ENCODE measurements at regions not wholly inside any gene's neighbourhood (a gene's known extent, or its start where the extent isn't known, plus 50 kb on each side); places are given as distances from the start of the nearest gene placed in this dataset.

DNA sequence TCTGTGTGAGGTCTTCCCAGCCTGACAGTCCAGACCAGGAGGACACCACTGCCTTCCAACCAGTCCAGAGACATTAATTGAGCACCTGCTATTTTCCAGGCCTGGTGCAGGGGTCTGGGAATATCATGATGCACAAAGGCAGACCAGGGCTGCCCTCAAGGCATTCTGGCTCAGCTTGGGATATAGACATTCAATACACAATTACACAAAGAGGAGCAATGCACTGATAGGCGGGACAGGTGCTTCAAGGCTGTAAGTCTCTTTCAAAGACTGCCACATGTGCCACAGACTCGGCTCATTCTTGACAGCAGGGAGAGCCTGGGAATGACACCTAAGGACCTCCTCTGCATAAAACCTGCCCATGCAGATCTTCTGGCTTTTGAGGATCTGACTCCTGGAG lies 158.6 kb downstream of the C5orf15 start:
- FAIRE-seq: no peak
- DNase-seq (ENCODE audit: extremely low spot score, insufficient read length, low read depth): no peak

DNA sequence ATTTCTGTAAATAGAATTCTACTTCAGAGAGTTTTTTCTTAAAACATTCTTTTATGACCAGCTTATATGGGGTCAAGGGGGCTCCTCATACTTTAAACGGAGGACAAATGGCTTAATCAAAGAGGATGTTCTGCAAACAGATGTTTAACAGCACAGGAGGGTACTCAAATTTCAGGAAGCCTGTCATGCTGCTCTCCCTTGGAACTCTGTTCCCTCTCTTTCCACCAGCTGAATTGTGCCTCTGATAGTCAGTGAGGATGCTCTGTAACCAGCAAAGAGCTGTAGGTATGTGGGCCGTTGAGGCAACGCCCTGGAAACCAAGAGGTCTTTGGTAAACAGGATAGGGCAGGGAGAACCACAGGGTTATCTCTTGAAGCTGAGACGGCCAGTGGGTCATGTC lies 161.1 kb downstream of the C5orf15 start:
- DNase-seq (ENCODE audit: extremely low spot score, insufficient read length, low read depth): no peak

DNA sequence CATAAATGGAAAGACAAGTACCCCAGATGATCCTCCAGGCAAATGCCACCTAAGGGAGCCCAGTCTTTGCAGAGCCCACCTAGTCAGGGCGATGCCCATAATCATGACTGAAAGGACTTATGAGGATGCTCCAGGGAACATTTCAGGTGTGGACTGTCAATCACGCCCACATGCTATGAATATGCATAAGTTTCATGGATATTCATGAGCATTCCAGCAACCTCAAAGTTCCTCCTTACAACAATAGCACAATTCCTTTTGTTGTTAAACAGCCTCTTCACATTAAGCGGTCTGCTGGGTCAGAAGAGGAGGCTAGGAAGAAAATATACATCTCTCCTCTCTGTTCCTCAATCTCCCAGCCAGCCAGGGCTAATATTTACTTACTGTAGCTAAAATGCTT lies 161.6 kb downstream of the C5orf15 start:
- no peak for FAIRE-seq
- no peak for DNase-seq (ENCODE audit: extremely low spot score, insufficient read length, low read depth)

More for the DNA sequence above, 161.1 kb downstream of the C5orf15 start:
- FAIRE-seq: no peak

DNA sequence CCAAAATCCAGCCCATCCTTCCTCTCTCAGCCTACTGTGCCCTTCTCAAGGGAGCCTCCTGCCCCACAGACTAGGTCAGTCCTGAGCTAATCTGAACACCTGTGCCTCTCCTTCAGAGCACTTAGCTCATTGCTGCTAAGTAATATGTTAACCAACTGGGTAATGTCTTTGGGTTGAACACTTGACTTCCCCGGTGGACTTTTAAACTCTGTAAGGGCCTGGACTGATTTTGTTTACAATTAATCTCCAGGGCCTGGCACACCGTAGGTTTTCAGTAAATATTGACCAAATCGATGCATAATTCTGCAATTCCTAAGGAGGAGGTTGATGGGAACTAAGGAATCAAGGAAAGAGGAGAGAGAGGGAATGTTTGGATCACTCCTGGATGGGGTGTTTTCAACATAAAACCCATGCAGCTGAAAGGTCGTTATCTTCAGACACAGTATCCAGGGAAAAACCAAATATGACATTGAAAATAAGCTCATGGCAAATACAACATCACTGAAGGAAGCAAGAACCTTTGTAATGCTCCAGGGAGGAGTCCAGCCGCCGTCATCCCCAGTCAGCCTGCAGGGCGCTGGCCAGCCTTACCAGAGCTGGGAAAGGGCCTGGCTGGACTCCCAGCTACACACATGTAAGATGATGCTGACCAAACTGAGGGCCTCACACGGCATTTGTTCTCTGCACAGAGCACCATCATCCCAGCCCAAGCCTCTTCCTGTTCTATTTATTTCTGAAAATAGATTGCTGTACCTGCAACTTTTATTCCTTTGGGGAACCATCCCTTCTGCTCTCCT lies 166.3 kb downstream of the C5orf15 start:
- DNase-seq (ENCODE audit: extremely low spot score, insufficient read length, low read depth): no peak
- no peak for FAIRE-seq

DNA sequence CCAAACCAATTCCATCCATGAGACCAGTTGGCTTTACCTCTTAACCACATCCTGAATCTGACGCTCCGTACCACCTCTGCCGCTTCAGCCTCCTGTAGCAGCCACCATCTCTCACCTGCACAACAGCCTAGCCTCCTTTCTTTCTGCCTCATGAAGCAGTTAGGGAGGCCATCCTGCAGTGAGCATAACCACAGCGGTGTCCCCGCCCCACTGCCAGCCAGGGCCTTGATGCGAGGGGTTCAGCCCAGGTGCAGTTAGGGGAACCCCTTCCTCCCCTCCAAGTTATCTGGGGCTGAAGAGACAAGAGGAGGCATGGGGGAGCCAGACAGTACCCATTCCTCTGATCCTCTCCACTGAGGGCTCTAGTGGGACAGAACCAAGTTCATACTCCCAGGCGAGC lies 167.0 kb downstream of the C5orf15 start:
- FAIRE-seq: no peak

DNA sequence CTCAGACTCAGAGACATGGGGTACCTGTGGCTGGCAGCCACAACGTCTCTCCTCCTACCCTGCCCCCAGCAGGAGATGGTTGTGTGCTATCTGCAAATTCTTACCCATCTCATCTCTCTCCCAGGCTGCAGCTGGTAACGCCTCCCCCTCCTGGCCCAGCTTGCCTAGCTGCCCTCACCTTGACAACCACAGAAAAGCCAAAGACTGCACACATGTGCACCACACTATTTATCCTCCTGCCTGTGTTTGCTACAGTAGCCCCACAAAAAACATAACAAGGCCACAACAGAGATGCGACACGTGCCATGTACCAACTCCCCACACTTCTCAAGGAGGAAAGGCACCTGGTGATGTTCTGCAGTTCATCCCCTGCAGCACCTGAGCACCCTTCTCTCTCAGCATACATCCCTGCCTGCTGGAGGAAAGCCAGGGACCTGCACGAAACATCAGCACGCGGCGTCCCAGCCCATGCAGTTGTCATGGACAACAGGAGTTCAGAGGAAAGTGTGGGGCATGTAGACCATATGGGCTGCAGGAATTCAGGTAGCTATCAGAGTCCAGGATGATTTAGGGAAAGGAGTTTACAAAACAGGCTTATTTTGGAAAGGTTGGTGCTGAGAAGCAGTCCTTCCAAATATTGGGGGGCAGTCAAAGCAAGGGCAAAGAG lies 168.7 kb downstream of the C5orf15 start:
- no peak for DNase-seq (ENCODE audit: extremely low spot score, insufficient read length, low read depth)
- no peak for FAIRE-seq

More for the DNA sequence above, 167.0 kb downstream of the C5orf15 start:
- DNase-seq (ENCODE audit: extremely low spot score, insufficient read length, low read depth): no peak

DNA sequence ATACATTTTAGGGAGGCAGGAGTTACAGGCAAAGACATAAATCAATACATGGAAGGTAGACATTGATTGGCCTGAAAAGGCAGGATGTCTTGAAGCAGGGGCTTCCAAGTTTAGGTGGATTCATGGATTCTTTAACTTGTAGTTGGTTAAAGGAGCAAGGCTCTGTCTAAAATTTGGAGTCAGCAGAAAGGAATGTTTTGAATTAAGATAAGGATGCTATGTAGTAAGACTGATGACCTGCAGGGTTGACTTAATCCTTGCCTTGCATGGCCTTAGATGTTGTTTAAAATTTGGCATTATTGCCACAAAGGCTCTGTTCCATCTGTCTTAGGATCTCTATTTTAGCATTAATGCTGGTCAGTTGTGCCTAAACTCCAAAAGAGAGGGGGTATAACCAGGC lies 171.3 kb downstream of the C5orf15 start:
- DNase-seq (ENCODE audit: extremely low spot score, insufficient read length, low read depth) (no peak), FAIRE-seq (no peak)

DNA sequence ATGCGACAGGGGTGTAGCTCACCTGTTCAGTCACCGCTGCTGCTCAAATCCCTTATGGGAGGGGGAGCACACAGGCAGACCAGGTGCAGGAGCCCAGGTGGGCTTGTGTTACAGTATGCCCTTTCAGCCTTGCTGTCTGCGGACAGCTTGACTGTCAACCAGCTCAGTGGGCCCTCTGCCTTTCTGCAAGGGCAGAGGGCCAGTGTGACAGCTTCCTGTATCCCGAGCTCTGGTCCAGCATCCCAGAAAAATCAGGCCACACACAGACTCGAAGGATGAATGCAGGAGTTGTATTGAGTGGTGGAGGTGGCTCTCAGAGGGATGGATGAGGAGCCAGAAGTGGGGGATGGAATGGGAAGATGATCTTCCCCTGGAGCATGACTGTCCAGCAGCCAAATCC lies 172.2 kb downstream of the C5orf15 start:
- DNase-seq (ENCODE audit: extremely low spot score, insufficient read length, low read depth) (no peak), FAIRE-seq (no peak)

DNA sequence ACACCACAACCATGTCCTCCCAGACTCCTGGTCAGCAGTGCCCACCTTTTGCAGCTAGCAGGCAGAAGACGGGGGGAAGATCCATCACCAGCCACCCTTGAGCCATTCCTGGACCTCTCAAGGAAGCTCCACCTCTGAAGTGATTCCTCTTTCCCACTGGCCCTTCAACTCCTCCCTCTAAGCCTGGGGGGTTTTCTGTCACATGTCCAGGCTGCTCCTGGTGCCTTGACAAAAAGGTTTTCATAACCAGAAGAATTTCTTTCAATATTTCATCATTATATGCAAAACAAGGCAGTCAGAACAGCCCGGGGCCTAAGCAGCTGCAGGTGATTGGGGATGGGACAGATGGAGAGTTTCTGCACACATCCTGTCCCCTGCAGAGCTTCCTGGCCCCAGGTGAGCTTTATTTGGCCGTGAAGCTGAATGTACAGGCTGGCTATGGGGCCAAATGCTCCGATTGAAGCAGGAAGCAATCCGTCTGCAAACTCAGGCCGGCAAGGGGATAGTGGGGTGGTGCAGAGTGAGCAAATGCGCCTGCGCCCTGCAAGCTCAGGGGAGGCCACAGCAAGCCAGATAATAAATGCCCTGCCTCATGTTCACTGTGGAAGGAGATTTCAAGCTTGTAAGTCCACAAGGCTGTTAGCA lies 173.5 kb downstream of the C5orf15 start:
- FAIRE-seq (no peak), DNase-seq (ENCODE audit: extremely low spot score, insufficient read length, low read depth) (no peak)

DNA sequence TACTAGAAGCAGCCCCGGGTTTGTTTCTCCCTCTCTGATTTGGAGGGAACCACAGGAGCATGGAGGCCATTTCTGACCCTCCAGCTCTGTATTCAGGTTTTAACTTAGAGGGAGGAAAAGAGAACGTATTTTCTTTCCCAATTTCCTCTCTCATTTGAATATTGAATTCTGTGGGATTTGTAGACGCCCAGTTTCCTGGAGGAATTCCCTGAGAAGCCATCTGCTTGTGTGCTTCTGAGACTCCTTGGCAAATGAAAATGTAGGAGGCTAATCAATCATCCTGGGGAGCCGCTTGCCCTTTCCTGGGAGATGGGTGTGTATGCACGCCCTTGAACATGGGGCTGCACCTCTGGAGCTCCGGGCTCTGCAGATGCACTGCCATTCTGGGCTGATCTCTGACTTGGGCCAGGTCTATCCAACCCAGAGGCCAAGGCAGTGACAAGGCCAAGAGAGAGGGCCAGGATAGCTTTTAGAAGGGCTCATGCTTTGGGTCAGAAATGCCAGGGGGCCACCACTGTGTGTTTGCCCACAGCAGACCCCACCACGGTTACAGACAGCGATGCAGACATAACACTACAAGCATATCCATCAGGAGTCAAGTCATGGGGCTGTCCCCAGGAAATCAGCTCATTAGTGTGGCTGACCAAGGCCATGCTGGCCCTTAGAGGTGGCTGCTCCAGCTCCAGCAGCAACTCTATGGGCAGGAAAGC lies 174.5 kb downstream of the C5orf15 start:
- FAIRE-seq: no peak
- DNase-seq (ENCODE audit: extremely low spot score, insufficient read length, low read depth): no peak

DNA sequence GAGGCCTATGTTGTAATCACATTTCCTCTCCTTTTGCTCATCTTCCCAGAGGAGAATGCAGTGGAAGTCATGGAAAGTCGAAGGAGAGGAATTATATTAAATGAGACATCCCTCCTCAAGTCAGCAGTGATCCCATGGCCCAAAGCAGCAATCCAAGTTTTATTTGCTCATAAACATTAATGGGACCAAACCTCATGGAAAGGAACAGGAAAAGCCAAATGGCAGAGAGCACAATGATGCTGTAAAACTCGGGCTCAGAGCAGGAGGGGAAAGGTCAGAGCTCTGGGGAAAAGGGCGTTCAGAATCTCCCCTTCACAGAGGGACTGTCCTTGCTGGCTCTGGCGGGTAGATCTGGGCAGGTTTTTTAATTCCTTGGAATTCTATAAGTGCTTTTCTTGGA lies 175.8 kb downstream of the C5orf15 start:
- no peak for FAIRE-seq
- no peak for DNase-seq (ENCODE audit: extremely low spot score, insufficient read length, low read depth)

DNA sequence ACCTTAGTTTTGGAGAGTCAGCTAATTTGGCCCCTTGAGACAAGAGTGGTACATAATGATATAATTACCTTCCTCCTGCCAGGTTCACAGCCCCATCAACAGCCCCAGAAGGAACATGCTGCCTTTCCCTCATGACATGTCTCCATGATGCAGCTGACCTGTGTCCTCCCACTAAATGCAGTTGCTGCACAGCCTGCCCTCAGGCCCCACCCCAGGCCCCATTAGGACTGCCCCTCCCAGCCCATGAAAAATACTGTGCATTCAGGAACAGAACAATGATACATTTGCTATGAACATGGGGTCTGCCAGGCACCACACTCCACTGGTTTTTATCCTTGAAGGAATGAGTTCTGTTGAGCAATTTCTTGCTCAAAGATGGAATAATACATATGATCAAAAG lies 176.4 kb downstream of the C5orf15 start:
- DNase-seq (ENCODE audit: extremely low spot score, insufficient read length, low read depth): no peak
- no peak for FAIRE-seq

DNA sequence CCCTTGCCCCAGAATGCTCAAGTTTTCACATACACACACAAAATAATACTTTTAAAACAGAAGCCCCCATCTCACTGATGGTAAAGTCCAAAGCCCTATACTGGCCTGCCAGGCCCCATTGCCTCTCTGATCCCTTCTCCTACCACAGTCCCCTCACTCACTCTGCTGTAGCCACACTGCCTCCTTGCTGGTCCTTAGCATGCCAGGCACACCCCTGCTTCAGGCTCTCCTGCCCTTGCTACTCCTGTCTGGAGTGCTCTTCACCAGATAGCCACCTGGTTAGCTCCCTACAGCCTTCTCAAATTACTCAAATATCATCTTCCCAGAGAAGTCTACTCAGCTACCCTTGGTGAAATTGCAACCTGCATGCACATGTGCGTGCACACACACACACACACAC lies 177.5 kb downstream of the C5orf15 start:
- DNase-seq (ENCODE audit: extremely low spot score, insufficient read length, low read depth): no peak
- no peak for FAIRE-seq

DNA sequence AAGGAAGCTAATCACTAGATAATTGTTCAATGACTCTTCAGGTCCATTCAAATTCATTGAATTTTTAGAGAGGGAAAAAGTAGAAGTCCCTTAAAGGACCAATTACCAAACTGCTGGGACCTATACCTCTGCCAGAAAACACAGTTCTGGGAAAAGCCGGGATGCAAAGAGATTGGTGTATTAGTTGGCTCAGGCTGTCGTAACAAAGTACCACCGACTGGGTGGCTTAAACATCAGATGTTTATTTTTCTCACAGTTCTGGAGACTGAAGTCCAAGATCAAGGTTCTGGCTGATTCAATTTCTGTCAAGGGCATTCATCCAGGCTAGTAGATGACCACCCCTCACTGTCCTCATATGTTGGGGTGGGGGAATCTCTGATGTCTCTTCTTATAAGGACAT lies 177.1 kb upstream of the FSTL4 start:
- no peak for FAIRE-seq
- DNase-seq (ENCODE audit: extremely low spot score, insufficient read length, low read depth): no peak

DNA sequence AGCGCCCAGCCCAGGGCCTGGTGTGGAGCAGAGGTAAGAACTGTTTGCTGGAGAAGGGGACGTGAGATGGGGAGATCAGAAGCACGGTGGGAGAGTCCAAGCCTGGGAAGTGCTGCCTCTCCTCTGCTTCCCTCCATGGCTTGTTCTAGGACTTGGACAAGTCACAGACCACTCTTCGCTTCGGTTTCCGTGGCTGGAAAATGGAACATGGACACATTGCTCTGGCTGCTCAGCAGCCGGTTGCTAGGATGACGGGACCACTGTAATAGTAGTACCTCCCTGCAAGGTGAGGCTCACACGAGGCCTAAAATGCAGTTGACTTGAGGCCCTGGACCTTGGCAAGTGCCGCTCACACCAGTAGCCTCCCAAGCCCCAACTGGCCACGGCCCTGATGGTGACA lies 175.8 kb upstream of the FSTL4 start:
- FAIRE-seq (no peak), DNase-seq (ENCODE audit: extremely low spot score, insufficient read length, low read depth) (no peak)

DNA sequence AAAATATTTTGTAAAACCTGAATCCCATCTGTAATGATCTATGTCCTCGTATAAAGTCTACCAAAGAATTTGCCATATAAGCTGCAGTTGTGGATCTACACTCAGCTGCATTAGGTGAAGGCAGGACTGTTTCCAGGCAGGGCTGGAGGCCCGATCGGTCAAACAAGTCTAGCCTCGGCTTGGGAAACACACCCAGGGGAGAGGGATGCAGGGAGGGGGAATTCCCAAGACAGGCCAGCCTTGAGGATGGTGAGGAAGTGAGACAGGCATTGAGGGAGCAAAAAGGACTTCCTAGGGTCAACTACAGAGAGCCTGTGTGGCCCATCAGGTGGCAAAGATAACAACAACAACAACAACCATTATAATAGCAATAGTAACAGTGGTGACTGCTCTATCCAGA lies 174.1 kb upstream of the FSTL4 start:
- DNase-seq (ENCODE audit: extremely low spot score, insufficient read length, low read depth) (no peak), FAIRE-seq (no peak)

DNA sequence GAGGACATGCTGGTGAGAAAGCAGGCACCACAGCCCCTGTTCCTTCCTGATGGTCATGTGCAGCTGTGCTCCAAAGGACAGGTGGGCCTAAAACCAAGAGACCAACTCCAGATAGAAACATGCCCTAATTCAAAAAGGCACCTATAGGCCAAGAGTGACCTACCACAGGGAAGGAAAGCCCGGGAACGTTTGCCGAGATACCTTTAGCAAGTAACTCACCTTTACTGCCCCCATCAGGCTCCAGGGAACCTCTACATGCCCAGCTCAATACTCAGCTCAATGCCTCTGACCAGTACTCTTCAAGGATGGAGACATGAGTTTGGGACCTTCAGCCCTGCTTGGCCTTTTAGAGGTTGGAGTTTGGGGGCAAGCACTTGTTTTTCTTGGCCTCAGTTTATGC lies 172.8 kb upstream of the FSTL4 start:
- DNase-seq (ENCODE audit: extremely low spot score, insufficient read length, low read depth): no peak
- no peak for FAIRE-seq

DNA sequence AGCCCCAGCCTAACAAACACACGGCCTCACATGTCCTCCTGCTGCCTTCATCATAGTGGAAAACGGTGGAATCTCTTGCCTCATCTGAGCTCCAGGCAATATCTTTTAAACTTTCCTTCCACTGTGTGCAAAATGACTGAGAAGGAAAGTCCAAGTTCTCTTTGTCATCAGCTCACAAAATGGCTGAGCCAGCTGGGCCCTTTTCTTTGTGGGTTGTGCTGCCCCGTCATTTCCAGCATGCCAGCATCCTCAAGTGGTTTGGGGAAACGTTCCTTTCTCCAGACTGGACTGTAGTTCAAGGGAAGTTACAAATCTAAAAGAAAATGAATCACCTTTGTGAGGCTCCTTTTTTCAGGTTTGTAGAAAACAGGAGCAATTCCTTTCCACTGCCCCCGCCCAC lies 171.1 kb upstream of the FSTL4 start:
- FAIRE-seq: no peak

DNA sequence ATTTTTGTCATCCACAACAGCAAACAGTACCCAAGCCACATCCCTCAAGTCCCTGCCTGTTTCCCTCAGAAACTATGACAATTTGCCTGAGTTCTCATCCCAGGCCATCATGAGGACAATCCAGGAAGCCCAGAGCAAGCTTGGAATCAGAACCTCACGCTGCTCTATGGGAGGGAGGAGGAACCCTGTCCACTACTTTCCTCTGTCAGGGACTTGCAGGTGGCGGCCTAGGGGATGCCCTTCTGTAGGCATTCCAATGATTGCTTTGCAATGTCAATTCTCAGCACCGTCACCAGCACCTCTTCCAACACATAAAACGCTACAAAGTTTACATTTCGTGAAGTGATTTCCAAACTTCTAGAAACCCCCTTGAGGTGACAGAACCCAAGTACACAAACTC lies 170.4 kb upstream of the FSTL4 start:
- DNase-seq (ENCODE audit: extremely low spot score, insufficient read length, low read depth) (no peak), FAIRE-seq (no peak)

More for the DNA sequence above, 171.1 kb upstream of the FSTL4 start:
- DNase-seq (ENCODE audit: extremely low spot score, insufficient read length, low read depth): no peak

DNA sequence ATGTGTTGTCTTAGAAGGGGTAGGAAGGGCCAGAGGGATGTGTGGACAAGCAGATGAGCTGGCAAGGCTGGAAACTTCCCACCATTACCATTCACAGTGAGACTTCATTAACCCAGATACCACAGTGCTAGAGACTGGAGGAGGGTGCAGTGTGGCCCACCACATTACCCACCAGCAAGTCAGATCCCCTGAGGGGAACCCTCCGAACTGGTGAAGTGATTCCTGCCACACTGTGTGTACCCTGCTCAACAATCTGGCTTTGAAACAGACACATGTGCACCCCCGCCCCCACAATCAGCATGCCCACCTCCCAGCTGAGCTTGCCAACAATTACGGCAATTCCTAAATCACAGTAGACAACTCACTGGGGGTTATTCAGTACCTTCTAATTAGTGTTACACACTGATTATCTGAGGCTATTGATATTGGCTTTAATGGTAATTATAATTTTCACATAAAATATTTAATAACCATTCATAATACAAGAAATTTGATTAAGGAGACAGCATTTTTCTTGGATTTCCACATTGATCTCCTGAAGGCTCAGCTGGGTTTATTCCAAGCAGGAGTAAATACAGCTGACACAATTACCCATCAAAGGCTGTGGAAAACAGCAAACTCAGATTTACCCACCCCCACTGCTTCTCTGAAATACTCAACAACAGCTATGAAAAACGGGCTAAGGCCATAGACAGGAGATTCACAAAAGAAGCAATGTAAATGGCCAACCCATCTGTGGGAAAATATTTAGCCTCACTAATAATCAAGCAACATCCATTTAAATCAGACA lies 169.3 kb upstream of the FSTL4 start:
- DNase-seq (ENCODE audit: extremely low spot score, insufficient read length, low read depth) (no peak), FAIRE-seq (no peak)
